ENCODE measurements at regions not wholly inside any gene's neighbourhood (a gene's known extent, or its start where the extent isn't known, plus 50 kb on each side); places are given as distances from the start of the nearest gene placed in this dataset.

GRCh38 chr13:80036845-80037504, 304.0 kb downstream of the SPRY2 start:
- Histone ChIP-seq H3K4me2 (ENCODE audit: low read depth, low read length, poor library complexity, severe bottlenecking) (no peak overlapping the region), H3K79me2 (ENCODE audit: low read length) (no peaks in the 10 kb centered on the region), H3K9ac (ENCODE audit: low read length) (no peak overlapping the region), H3K27me3 (ENCODE audit: low read length) (no peaks in the 10 kb centered on the region), H3K9me3 (ENCODE audit: low read length) (0 out of 2 replicates have a peak, but pooled peaks cover 4% of the 10 kb centered on the region), H4K20me1 (ENCODE audit: insufficient read depth, low read depth, low read length) (no peaks in the 10 kb centered on the region), H3K4me3 (ENCODE audit: low read length) (no peak overlapping the region), H3K36me3 (ENCODE audit: insufficient read depth, low read length) (no peaks in the 10 kb centered on the region), H3K9me2 (replicated peaks; ENCODE audit: insufficient read depth, low read length) (no peaks in the 10 kb centered on the region), H2AFZ (ENCODE audit: low read length) (no peak overlapping the region), H3K27ac (ENCODE audit: low read length) (no peak overlapping the region), H3K4me1 (ENCODE audit: low read length) (no peaks in the 10 kb centered on the region)
- DNase-seq = no peak

GRCh38 chr13:80035096-80035495, 305.8 kb downstream of the SPRY2 start:
- H3K79me2 ChIP-seq (ENCODE audit: low read length) = no peaks in the 10 kb centered on the region
- H3K36me3 ChIP-seq (ENCODE audit: insufficient read depth, low read length) = no peaks in the 10 kb centered on the region
- H3K9me2 ChIP-seq (replicated peaks; ENCODE audit: insufficient read depth, low read length) = no peaks in the 10 kb centered on the region
- no peaks in the 10 kb centered on the region for H4K20me1 ChIP-seq (ENCODE audit: insufficient read depth, low read depth, low read length)
- H2AFZ ChIP-seq (ENCODE audit: low read length) = no peak overlapping the region
- H3K9ac ChIP-seq (ENCODE audit: low read length) = no peak overlapping the region
- no peaks in the 10 kb centered on the region for H3K4me1 ChIP-seq (ENCODE audit: low read length)
- H3K4me2 ChIP-seq (ENCODE audit: low read depth, low read length, poor library complexity, severe bottlenecking) = no peak overlapping the region
- no peak overlapping the region for H3K27ac ChIP-seq (ENCODE audit: low read length)
- DNase-seq = no peak
- H3K9me3 ChIP-seq (ENCODE audit: low read length) = 0 out of 2 replicates have a peak, but pooled peaks cover 4% of the 10 kb centered on the region
- H3K27me3 ChIP-seq (ENCODE audit: low read length) = no peaks in the 10 kb centered on the region
- H3K4me3 ChIP-seq (ENCODE audit: low read length) = no peak overlapping the region

GRCh38 chr13:80033951-80034350, 307.0 kb downstream of the SPRY2 start:
- no peaks in the 10 kb centered on the region for H3K79me2 ChIP-seq (ENCODE audit: low read length)
- no peak overlapping the region for H3K4me2 ChIP-seq (ENCODE audit: low read depth, low read length, poor library complexity, severe bottlenecking)
- H2AFZ ChIP-seq (ENCODE audit: low read length) = no peak overlapping the region
- no peaks in the 10 kb centered on the region for H3K27me3 ChIP-seq (ENCODE audit: low read length)
- no peaks in the 10 kb centered on the region for H3K9me2 ChIP-seq (replicated peaks; ENCODE audit: insufficient read depth, low read length)
- no peak overlapping the region for H3K9ac ChIP-seq (ENCODE audit: low read length)
- DNase-seq = no peak
- no peak overlapping the region for H3K27ac ChIP-seq (ENCODE audit: low read length)
- no peaks in the 10 kb centered on the region for H3K36me3 ChIP-seq (ENCODE audit: insufficient read depth, low read length)
- H3K4me1 ChIP-seq (ENCODE audit: low read length) = no peaks in the 10 kb centered on the region
- H4K20me1 ChIP-seq (ENCODE audit: insufficient read depth, low read depth, low read length) = no peaks in the 10 kb centered on the region
- H3K9me3 ChIP-seq (ENCODE audit: low read length) = 0 out of 2 replicates have a peak, but pooled peaks cover 4% of the 10 kb centered on the region
- no peak overlapping the region for H3K4me3 ChIP-seq (ENCODE audit: low read length)

- H3K9me2 ChIP-seq (replicated peaks; ENCODE audit: insufficient read depth, low read length) = no peaks in the 10 kb centered on the region
- H3K4me2 ChIP-seq (ENCODE audit: low read depth, low read length, poor library complexity, severe bottlenecking) = no peak overlapping the region
- H3K9me3 ChIP-seq (ENCODE audit: low read length) = 0 out of 2 replicates have a peak, but pooled peaks cover 4% of the 10 kb centered on the region
- H3K79me2 ChIP-seq (ENCODE audit: low read length) = no peaks in the 10 kb centered on the region
- no peak for DNase-seq
- no peaks in the 10 kb centered on the region for H3K4me1 ChIP-seq (ENCODE audit: low read length)
- no peak overlapping the region for H3K27ac ChIP-seq (ENCODE audit: low read length)
- no peak overlapping the region for H3K4me3 ChIP-seq (ENCODE audit: low read length)
- no peak overlapping the region for H3K9ac ChIP-seq (ENCODE audit: low read length)
- no peaks in the 10 kb centered on the region for H3K36me3 ChIP-seq (ENCODE audit: insufficient read depth, low read length)
- H3K27me3 ChIP-seq (ENCODE audit: low read length) = no peaks in the 10 kb centered on the region
- H4K20me1 ChIP-seq (ENCODE audit: insufficient read depth, low read depth, low read length) = no peaks in the 10 kb centered on the region
- no peak overlapping the region for H2AFZ ChIP-seq (ENCODE audit: low read length)
Observed at GRCh38 chr13:80033286-80033685, 307.6 kb downstream of the SPRY2 start.

GRCh38 chr13:80030491-80030890, 310.4 kb downstream of the SPRY2 start:
- Histone ChIP-seq H3K4me1 (ENCODE audit: low read length) (no peaks in the 10 kb centered on the region), H3K9me3 (ENCODE audit: low read length) (no peaks in the 10 kb centered on the region), H3K4me2 (ENCODE audit: low read depth, low read length, poor library complexity, severe bottlenecking) (no peak overlapping the region), H3K27me3 (ENCODE audit: low read length) (no peaks in the 10 kb centered on the region), H3K4me3 (ENCODE audit: low read length) (no peak overlapping the region), H3K9ac (ENCODE audit: low read length) (no peak overlapping the region), H3K79me2 (ENCODE audit: low read length) (no peaks in the 10 kb centered on the region), H3K27ac (ENCODE audit: low read length) (no peak overlapping the region), H3K36me3 (ENCODE audit: insufficient read depth, low read length) (no peaks in the 10 kb centered on the region), H2AFZ (ENCODE audit: low read length) (no peak overlapping the region), H4K20me1 (ENCODE audit: insufficient read depth, low read depth, low read length) (no peaks in the 10 kb centered on the region), H3K9me2 (replicated peaks; ENCODE audit: insufficient read depth, low read length) (no peaks in the 10 kb centered on the region)
- DNase-seq = no peak

GRCh38 chr13:80029170-80029569, 311.8 kb downstream of the SPRY2 start:
- no peak for DNase-seq
- H3K4me2 ChIP-seq (ENCODE audit: low read depth, low read length, poor library complexity, severe bottlenecking) = no peak overlapping the region
- no peak overlapping the region for H3K4me3 ChIP-seq (ENCODE audit: low read length)
- no peaks in the 10 kb centered on the region for H3K9me2 ChIP-seq (replicated peaks; ENCODE audit: insufficient read depth, low read length)
- no peaks in the 10 kb centered on the region for H4K20me1 ChIP-seq (ENCODE audit: insufficient read depth, low read depth, low read length)
- no peaks in the 10 kb centered on the region for H3K27me3 ChIP-seq (ENCODE audit: low read length)
- no peaks in the 10 kb centered on the region for H3K9me3 ChIP-seq (ENCODE audit: low read length)
- H2AFZ ChIP-seq (ENCODE audit: low read length) = no peak overlapping the region
- no peaks in the 10 kb centered on the region for H3K79me2 ChIP-seq (ENCODE audit: low read length)
- no peaks in the 10 kb centered on the region for H3K36me3 ChIP-seq (ENCODE audit: insufficient read depth, low read length)
- no peak overlapping the region for H3K27ac ChIP-seq (ENCODE audit: low read length)
- no peaks in the 10 kb centered on the region for H3K4me1 ChIP-seq (ENCODE audit: low read length)
- H3K9ac ChIP-seq (ENCODE audit: low read length) = no peak overlapping the region

- Histone ChIP-seq H3K27ac (ENCODE audit: low read length) (no peak overlapping the region), H3K4me1 (ENCODE audit: low read length) (no peaks in the 10 kb centered on the region), H3K4me3 (ENCODE audit: low read length) (no peak overlapping the region), H3K9me2 (replicated peaks; ENCODE audit: insufficient read depth, low read length) (no peaks in the 10 kb centered on the region), H3K9me3 (ENCODE audit: low read length) (no peaks in the 10 kb centered on the region), H3K9ac (ENCODE audit: low read length) (no peak overlapping the region), H2AFZ (ENCODE audit: low read length) (no peak overlapping the region), H3K4me2 (ENCODE audit: low read depth, low read length, poor library complexity, severe bottlenecking) (no peak overlapping the region), H3K79me2 (ENCODE audit: low read length) (no peaks in the 10 kb centered on the region), H3K36me3 (ENCODE audit: insufficient read depth, low read length) (no peaks in the 10 kb centered on the region), H3K27me3 (ENCODE audit: low read length) (no peaks in the 10 kb centered on the region), H4K20me1 (ENCODE audit: insufficient read depth, low read depth, low read length) (no peaks in the 10 kb centered on the region)
- no peak for DNase-seq
Observed at GRCh38 chr13:80022146-80022545, 318.8 kb downstream of the SPRY2 start.

- no peak overlapping the region for H3K4me3 ChIP-seq (ENCODE audit: low read length)
- H3K9me2 ChIP-seq (replicated peaks; ENCODE audit: insufficient read depth, low read length) = no peaks in the 10 kb centered on the region
- H3K36me3 ChIP-seq (ENCODE audit: insufficient read depth, low read length) = no peaks in the 10 kb centered on the region
- H3K9ac ChIP-seq (ENCODE audit: low read length) = no peak overlapping the region
- no peaks in the 10 kb centered on the region for H3K79me2 ChIP-seq (ENCODE audit: low read length)
- DNase-seq = no peak
- no peak overlapping the region for H3K4me2 ChIP-seq (ENCODE audit: low read depth, low read length, poor library complexity, severe bottlenecking)
- no peak overlapping the region for H3K27ac ChIP-seq (ENCODE audit: low read length)
- H4K20me1 ChIP-seq (ENCODE audit: insufficient read depth, low read depth, low read length) = no peaks in the 10 kb centered on the region
- H3K4me1 ChIP-seq (ENCODE audit: low read length) = no peaks in the 10 kb centered on the region
- no peak overlapping the region for H2AFZ ChIP-seq (ENCODE audit: low read length)
- 0 out of 2 replicates have a peak, but pooled peaks cover 2% of the 10 kb centered on the region for H3K9me3 ChIP-seq (ENCODE audit: low read length)
- no peaks in the 10 kb centered on the region for H3K27me3 ChIP-seq (ENCODE audit: low read length)
Observed at GRCh38 chr13:80012251-80012650, 328.7 kb downstream of the SPRY2 start.
